SK-N-SH (cell line): ENCODE measurements at regions not wholly inside any gene's neighbourhood (a gene's known extent, or its start where the extent isn't known, plus 50 kb on each side); places are given as distances from the start of the nearest gene placed in this dataset.

ENCODE experiments used
- CTCF ChIA-PET: fragments of 300-600, 350-600 bp; formaldehyde crosslinking; extraction: SDS; loops from one replicate; lab custom pipeline; 2021; lab: Yijun Ruan, JAX
- POLR2A ChIA-PET: fragments of 350-600 bp; sonication (Branson Sonifier 250); formaldehyde crosslinking; extraction: SDS; loops from one replicate; lab custom pipeline; 2020; ENCODE audit warnings: antibody characterized with exemption, inconsistent platforms; lab: Yijun Ruan, JAX
- DNase-seq: peaks from one replicate; pipeline ENCODE4 v3.0.0; 2012
- H2AFZ ChIP-seq: fragments of 200-600 bp; sonication (generic); 2 replicates; pipeline ENCODE4 v1.8.1; 2016; ENCODE audit warnings: antibody characterized with exemption, mild to moderate bottlenecking, low read depth
- H3F3A ChIP-seq: fragments of 200-600 bp; sonication (generic); replicated peaks from 2 replicates; pipeline ENCODE3; 2016; ENCODE audit warnings: antibody characterized with exemption, mild to moderate bottlenecking; ENCODE audit not compliant: insufficient read depth
- H3K27ac ChIP-seq, 2 experiments: fragments of 200-500 bp in 1 of 2; fragments of 200-600 bp in 1 of 2; sonication (Bioruptor generic) in 1 of 2; sonication (generic), shearing (Covaris generic) in 1 of 2; 2 replicates each; pipeline versions ENCODE4 v1.5.1 to v1.6.1; 2014 to 2016; ENCODE audit warnings: low read depth in 2 of 2, inconsistent platforms in 1 of 2, low read length in 1 of 2, mild to moderate bottlenecking in 1 of 2, mixed read lengths in 1 of 2
- H3K27me3 ChIP-seq: fragments of 200-600 bp; sonication (generic), shearing (Covaris generic); 2 replicates; pipeline ENCODE4 v1.6.1; 2016; ENCODE audit warnings: mixed run types; ENCODE audit not compliant: insufficient read depth
- H3K36me3 ChIP-seq, 2 experiments: fragments of 200-500 bp in 1 of 2; fragments of 200-600 bp in 1 of 2; sonication (Bioruptor generic) in 1 of 2; sonication (generic) in 1 of 2; replicated peaks in 1 of 2; 2 replicates each; pipeline versions ENCODE3 to v1.5.1; 2014 to 2016; ENCODE audit warnings: low read length in 1 of 2, mild to moderate bottlenecking in 1 of 2; ENCODE audit not compliant: insufficient read depth in 2 of 2, control insufficient read depth in 1 of 2
- H3K4me1 ChIP-seq, 2 experiments: fragments of 200-500 bp in 1 of 2; fragments of 200-600 bp in 1 of 2; sonication (Bioruptor generic) in 1 of 2; sonication (generic), shearing (Covaris generic) in 1 of 2; 2 replicates each; pipeline versions ENCODE4 v1.5.1 to v1.6.1; 2014 to 2016; ENCODE audit warnings: low read depth in 1 of 2, low read length in 1 of 2, mixed run types in 1 of 2; ENCODE audit not compliant: insufficient read depth in 2 of 2, control insufficient read depth in 1 of 2
- H3K4me2 ChIP-seq: fragments of 200-600 bp; sonication (generic), shearing (Covaris generic); 2 replicates; pipeline ENCODE4 v1.6.1; 2017; ENCODE audit warnings: mixed run types
- H3K4me3 ChIP-seq, 2 experiments: fragments of 200-500 bp in 1 of 2; fragments of 200-600 bp in 1 of 2; sonication (Bioruptor generic) in 1 of 2; sonication (generic), shearing (Covaris generic) in 1 of 2; 2 replicates each; pipeline versions ENCODE4 v1.5.1 to v1.8.1; 2014 to 2016; ENCODE audit warnings: low read depth in 2 of 2, inconsistent platforms in 1 of 2, low read length in 1 of 2, mild to moderate bottlenecking in 1 of 2, mixed read lengths in 1 of 2, moderate library complexity in 1 of 2
- H3K79me2 ChIP-seq: fragments of 200-600 bp; sonication (generic); 2 replicates; pipeline ENCODE4 v1.8.1; 2017; ENCODE audit warnings: mild to moderate bottlenecking; ENCODE audit not compliant: insufficient read depth
- H3K9ac ChIP-seq: fragments of 200-600 bp; sonication (generic); 2 replicates; pipeline ENCODE4 v1.6.1; 2017; ENCODE audit warnings: mixed run types
- H3K9me2 ChIP-seq: fragments of 200-600 bp; sonication (generic); 2 replicates; pipeline ENCODE4 v1.6.1; 2017; ENCODE audit warnings: mixed run types
- H3K9me3 ChIP-seq: fragments of 200-600 bp; sonication (generic); 2 replicates; pipeline ENCODE4 v1.6.1; 2017; ENCODE audit warnings: mixed run types, mild to moderate bottlenecking, moderate library complexity
- H4K20me1 ChIP-seq: fragments of 200-600 bp; sonication (generic); 2 replicates; pipeline ENCODE4 v1.6.1; 2017; ENCODE audit warnings: mild to moderate bottlenecking, mixed run types; ENCODE audit not compliant: insufficient read depth
- CHD2 ChIP-seq: fragments of 150-350 bp; IDR thresholded peaks from 2 replicates; pipeline ENCODE4 v1.6.1; 2018; ENCODE audit warnings: low read length; ENCODE audit not compliant: partially characterized antibody
- CTCF ChIP-seq: fragments of 200-600 bp; sonication (generic); IDR thresholded peaks from 2 replicates; pipeline ENCODE4 v1.6.1; 2017; ENCODE audit warnings: antibody characterized with exemption, mild to moderate bottlenecking, moderate library complexity
- EP300 ChIP-seq, 2 experiments: IDR thresholded peaks; 2 replicates each; pipeline versions ENCODE4 v1.4.0 to v1.6.1; 2012; ENCODE audit warnings: borderline replicate concordance in 1 of 2, low read depth in 1 of 2, low read length in 1 of 2
- EZH2phosphoT487 ChIP-seq: fragments of 200-600 bp; sonication (generic); IDR thresholded peaks from 2 replicates; pipeline ENCODE4 v1.6.1; 2017; ENCODE audit warnings: low read depth, mixed run types, mild to moderate bottlenecking, antibody characterized with exemption, moderate library complexity, borderline replicate concordance
- GATA2 ChIP-seq: sonication (generic); formaldehyde crosslinking; IDR thresholded peaks from 2 replicates; pipeline ENCODE4 v1.5.0; 2020; ENCODE audit warnings: mild to moderate bottlenecking, missing genetic modification reagents
- MEF2A ChIP-seq: IDR thresholded peaks from 2 replicates; pipeline ENCODE4 v1.4.0; 2012; ENCODE audit warnings: low read depth, borderline replicate concordance
- NFIC ChIP-seq: IDR thresholded peaks from 2 replicates; pipeline ENCODE4 v1.4.0; 2012; ENCODE audit warnings: borderline replicate concordance
- PBX3 ChIP-seq: IDR thresholded peaks from 2 replicates; pipeline ENCODE4; 2012
- SMC3 ChIP-seq: IDR thresholded peaks from 2 replicates; pipeline ENCODE4 v1.6.1; 2012; ENCODE audit warnings: low read depth, low read length, improper control_type of control experiment
- WGBS: methylation state at CpG from one replicate; pipeline ENCODE4 v1.1.6; 2017; ENCODE audit warnings: low lambda C conversion rate; 5-methylcytosine and 5-hydroxymethylcytosine counted together
- TF ChIP-seq, protein P1 (sequence below): IDR thresholded peaks from 2 replicates; pipeline ENCODE4 v1.4.0; 2012; ENCODE audit warnings: low read depth, borderline replicate concordance
- TF ChIP-seq, protein P2 (sequence below): fragments of 150-350 bp; IDR thresholded peaks from 2 replicates; pipeline ENCODE4 v1.6.1; 2016; ENCODE audit warnings: mild to moderate bottlenecking, low read depth, low read length
- TF ChIP-seq, protein P3 (sequence below): IDR thresholded peaks from 2 replicates; pipeline ENCODE4 v1.4.0; 2012; ENCODE audit warnings: low read depth, borderline replicate concordance

DNA sequence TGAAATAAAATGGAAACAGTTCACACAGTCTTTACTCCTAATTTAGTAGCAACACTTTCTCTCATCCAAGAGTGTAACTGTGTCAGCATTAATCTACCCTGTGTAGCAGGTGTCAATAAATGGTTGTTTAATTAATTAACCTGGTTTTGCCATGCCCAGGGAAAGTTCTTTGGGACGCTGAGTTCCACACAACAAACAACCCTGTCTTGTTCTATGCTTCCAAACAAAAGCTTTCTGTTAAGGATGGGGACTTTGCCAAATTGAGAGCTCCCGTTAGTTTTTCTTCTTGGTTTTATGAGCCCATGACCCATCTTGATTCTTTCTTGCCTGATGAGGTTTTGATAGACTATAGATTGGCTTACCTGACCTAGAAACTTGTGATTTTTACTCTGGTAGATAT lies 530.1 kb downstream of the KCNJ2 start:
- no peaks in the 10 kb centered on the region for H3K79me2 ChIP-seq
- no peak overlapping the region for H3K4me2 ChIP-seq
- no peak overlapping the region for H3K27ac ChIP-seq
- no peaks in the 10 kb centered on the region for H3F3A ChIP-seq
- H3K4me3 ChIP-seq, result no peak overlapping the region
- DNase-seq, result no peak
- H3K36me3 ChIP-seq, result no peaks in the 10 kb centered on the region
- POLR2A ChIA-PET, result no interaction called here
- 38% methylated on average over 2 of the region's 2 CpGs for WGBS
- H3K27me3 ChIP-seq, result no peaks in the 10 kb centered on the region
- CTCF ChIA-PET, result no interaction called here
- H3K9me2 ChIP-seq, result no peaks in the 10 kb centered on the region; the same call in 1 of the 2 replicates
- no peak overlapping the region for H3K9ac ChIP-seq
- H4K20me1 ChIP-seq, result no peaks in the 10 kb centered on the region
- no peaks in the 10 kb centered on the region for H3K9me3 ChIP-seq
- no peak overlapping the region for H2AFZ ChIP-seq
- no peaks in the 10 kb centered on the region for H3K4me1 ChIP-seq
- TF ChIP-seq, protein P1, sequence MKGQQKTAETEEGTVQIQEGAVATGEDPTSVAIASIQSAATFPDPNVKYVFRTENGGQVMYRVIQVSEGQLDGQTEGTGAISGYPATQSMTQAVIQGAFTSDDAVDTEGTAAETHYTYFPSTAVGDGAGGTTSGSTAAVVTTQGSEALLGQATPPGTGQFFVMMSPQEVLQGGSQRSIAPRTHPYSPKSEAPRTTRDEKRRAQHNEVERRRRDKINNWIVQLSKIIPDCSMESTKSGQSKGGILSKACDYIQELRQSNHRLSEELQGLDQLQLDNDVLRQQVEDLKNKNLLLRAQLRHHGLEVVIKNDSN, result no peak
- no peak for TF ChIP-seq EP300 (IDR thresholded peaks at IDR 0.05; ENCODE audit: borderline replicate concordance in 1 of 2, low read depth in 1 of 2, low read length in 1 of 2)
- TF ChIP-seq CTCF, result no peak
- no peak for TF ChIP-seq GATA2 (CRISPR knock-in tag)
- TF ChIP-seq SMC3, result no peak
- no peak for TF ChIP-seq MEF2A
- TF ChIP-seq, protein P2, sequence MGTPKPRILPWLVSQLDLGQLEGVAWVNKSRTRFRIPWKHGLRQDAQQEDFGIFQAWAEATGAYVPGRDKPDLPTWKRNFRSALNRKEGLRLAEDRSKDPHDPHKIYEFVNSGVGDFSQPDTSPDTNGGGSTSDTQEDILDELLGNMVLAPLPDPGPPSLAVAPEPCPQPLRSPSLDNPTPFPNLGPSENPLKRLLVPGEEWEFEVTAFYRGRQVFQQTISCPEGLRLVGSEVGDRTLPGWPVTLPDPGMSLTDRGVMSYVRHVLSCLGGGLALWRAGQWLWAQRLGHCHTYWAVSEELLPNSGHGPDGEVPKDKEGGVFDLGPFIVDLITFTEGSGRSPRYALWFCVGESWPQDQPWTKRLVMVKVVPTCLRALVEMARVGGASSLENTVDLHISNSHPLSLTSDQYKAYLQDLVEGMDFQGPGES, result no peak
- no peak for TF ChIP-seq PBX3
- TF ChIP-seq CHD2, result no peak
- TF ChIP-seq, protein P3, sequence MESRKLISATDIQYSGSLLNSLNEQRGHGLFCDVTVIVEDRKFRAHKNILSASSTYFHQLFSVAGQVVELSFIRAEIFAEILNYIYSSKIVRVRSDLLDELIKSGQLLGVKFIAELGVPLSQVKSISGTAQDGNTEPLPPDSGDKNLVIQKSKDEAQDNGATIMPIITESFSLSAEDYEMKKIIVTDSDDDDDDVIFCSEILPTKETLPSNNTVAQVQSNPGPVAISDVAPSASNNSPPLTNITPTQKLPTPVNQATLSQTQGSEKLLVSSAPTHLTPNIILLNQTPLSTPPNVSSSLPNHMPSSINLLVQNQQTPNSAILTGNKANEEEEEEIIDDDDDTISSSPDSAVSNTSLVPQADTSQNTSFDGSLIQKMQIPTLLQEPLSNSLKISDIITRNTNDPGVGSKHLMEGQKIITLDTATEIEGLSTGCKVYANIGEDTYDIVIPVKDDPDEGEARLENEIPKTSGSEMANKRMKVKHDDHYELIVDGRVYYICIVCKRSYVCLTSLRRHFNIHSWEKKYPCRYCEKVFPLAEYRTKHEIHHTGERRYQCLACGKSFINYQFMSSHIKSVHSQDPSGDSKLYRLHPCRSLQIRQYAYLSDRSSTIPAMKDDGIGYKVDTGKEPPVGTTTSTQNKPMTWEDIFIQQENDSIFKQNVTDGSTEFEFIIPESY, result no peak
- TF ChIP-seq NFIC, result no peak
- no peak for TF ChIP-seq EZH2phosphoT487
- TF ChIP-seq, all 33 proteins: peak for 0
